ENCODE measurements at regions not wholly inside any gene's neighbourhood (a gene's known extent, or its start where the extent isn't known, plus 50 kb on each side); places are given as distances from the start of the nearest gene placed in this dataset.

- no peak for DNase-seq
- Histone ChIP-seq H3K36me3 (replicated peaks; ENCODE audit: insufficient read depth, low read length) (no peaks in the 10 kb centered on the region), H3K9me3 (replicated peaks; ENCODE audit: insufficient read depth, low read length) (no peaks in the 10 kb centered on the region), H3K4me2 (ENCODE audit: low read depth, low read length) (no peak overlapping the region), H2AFZ (ENCODE audit: low read length) (no peak overlapping the region), H4K20me1 (ENCODE audit: insufficient read depth, low read length) (no peaks in the 10 kb centered on the region), H3K9ac (ENCODE audit: low read length) (no peak overlapping the region), H3K79me2 (ENCODE audit: low read length) (no peaks in the 10 kb centered on the region), H3K27ac (ENCODE audit: low read length) (no peak overlapping the region), H3K4me1 (ENCODE audit: low read length) (no peaks in the 10 kb centered on the region), H3K27me3 (replicated peaks; ENCODE audit: insufficient read depth, low read length) (no peaks in the 10 kb centered on the region), H3K9me2 (replicated peaks; ENCODE audit: insufficient read depth, low read length) (no peaks in the 10 kb centered on the region), H3F3A (ENCODE audit: insufficient read depth, low read length) (no peaks in the 10 kb centered on the region), H3K4me3 (ENCODE audit: low read length) (no peak overlapping the region)
- no peak for TF ChIP-seq EZH2 (optimal IDR thresholded peaks at IDR 0.05; ENCODE audit: low read depth, low read length)
Measured at GRCh38 chr6:22041797-22042480, 254.9 kb downstream of the PRL start.

GRCh38 chr6:22042706-22043105 is 254.1 kb downstream of the PRL start:
- H3K4me2 ChIP-seq (ENCODE audit: low read depth, low read length) = no peak overlapping the region
- no peaks in the 10 kb centered on the region for H4K20me1 ChIP-seq (ENCODE audit: insufficient read depth, low read length)

GRCh38 chr6:22043284-22043962 is 253.4 kb downstream of the PRL start:
- Histone ChIP-seq H2AFZ (ENCODE audit: low read length) (no peak overlapping the region), H3K9ac (ENCODE audit: low read length) (no peak overlapping the region), H3F3A (ENCODE audit: insufficient read depth, low read length) (no peaks in the 10 kb centered on the region), H4K20me1 (ENCODE audit: insufficient read depth, low read length) (no peaks in the 10 kb centered on the region), H3K36me3 (replicated peaks; ENCODE audit: insufficient read depth, low read length) (no peaks in the 10 kb centered on the region), H3K4me1 (ENCODE audit: low read length) (no peaks in the 10 kb centered on the region), H3K27me3 (replicated peaks; ENCODE audit: insufficient read depth, low read length) (no peaks in the 10 kb centered on the region), H3K27ac (ENCODE audit: low read length) (no peak overlapping the region), H3K4me2 (ENCODE audit: low read depth, low read length) (no peak overlapping the region), H3K4me3 (ENCODE audit: low read length) (no peak overlapping the region), H3K9me3 (replicated peaks; ENCODE audit: insufficient read depth, low read length) (no peaks in the 10 kb centered on the region), H3K79me2 (ENCODE audit: low read length) (no peaks in the 10 kb centered on the region), H3K9me2 (replicated peaks; ENCODE audit: insufficient read depth, low read length) (no peaks in the 10 kb centered on the region)
- TF ChIP-seq EZH2phosphoT487 (IDR thresholded peaks at IDR 0.05; ENCODE audit: low read length) = no peak
- no peak for TF ChIP-seq CTCF (IDR thresholded peaks at IDR 0.05; ENCODE audit: low read length)
- no peak for TF ChIP-seq EZH2 (optimal IDR thresholded peaks at IDR 0.05; ENCODE audit: low read depth, low read length)
- DNase-seq = no peak

More at GRCh38 chr6:22042706-22043105, 254.1 kb downstream of the PRL start:
- Histone ChIP-seq H3K36me3 (replicated peaks; ENCODE audit: insufficient read depth, low read length) (no peaks in the 10 kb centered on the region), H3K27ac (ENCODE audit: low read length) (no peak overlapping the region), H3K9me2 (replicated peaks; ENCODE audit: insufficient read depth, low read length) (no peaks in the 10 kb centered on the region), H3F3A (ENCODE audit: insufficient read depth, low read length) (no peaks in the 10 kb centered on the region), H3K4me3 (ENCODE audit: low read length) (no peak overlapping the region), H3K27me3 (replicated peaks; ENCODE audit: insufficient read depth, low read length) (no peaks in the 10 kb centered on the region), H3K9me3 (replicated peaks; ENCODE audit: insufficient read depth, low read length) (no peaks in the 10 kb centered on the region), H3K79me2 (ENCODE audit: low read length) (no peaks in the 10 kb centered on the region), H2AFZ (ENCODE audit: low read length) (no peak overlapping the region), H3K4me1 (ENCODE audit: low read length) (no peaks in the 10 kb centered on the region), H3K9ac (ENCODE audit: low read length) (no peak overlapping the region)
- no peak for TF ChIP-seq EZH2phosphoT487 (IDR thresholded peaks at IDR 0.05; ENCODE audit: low read length)
- TF ChIP-seq EZH2 (optimal IDR thresholded peaks at IDR 0.05; ENCODE audit: low read depth, low read length) = no peak
- no peak for TF ChIP-seq CTCF (IDR thresholded peaks at IDR 0.05; ENCODE audit: low read length)
- DNase-seq = no peak

Measured in MM.1S (cell line).